ENCODE measurements at regions not wholly inside any gene's neighbourhood (a gene's known extent, or its start where the extent isn't known, plus 50 kb on each side); places are given as distances from the start of the nearest gene placed in this dataset.

GRCh38 chr12:83827193-83827592 lies 1085.4 kb downstream of the SLC6A15 start:
- no peak for TF ChIP-seq SCRT1 (tag by site-specific recombination; IDR thresholded peaks at IDR 0.05; ENCODE audit: borderline replicate concordance)
- no peak for TF ChIP-seq CTCF (tag by site-specific recombination; IDR thresholded peaks at IDR 0.05)
- no peak for TF ChIP-seq MYNN (tag by site-specific recombination; IDR thresholded peaks at IDR 0.05; ENCODE audit: borderline replicate concordance)
- TF ChIP-seq REST (tag by site-specific recombination; IDR thresholded peaks at IDR 0.05) = no peak
- TF ChIP-seq ZBTB26 (tag by site-specific recombination; optimal IDR thresholded peaks at IDR 0.05) = no peak
- TF ChIP-seq ZNF362 (tag by site-specific recombination; IDR thresholded peaks at IDR 0.05) = no peak
- no peak for TF ChIP-seq ZNF585B (tag by site-specific recombination; IDR thresholded peaks at IDR 0.05)
